ENCODE measurements at regions not wholly inside any gene's neighbourhood (a gene's known extent, or its start where the extent isn't known, plus 50 kb on each side); places are given as distances from the start of the nearest gene placed in this dataset.

GRCh38 chr3:127096256-127097071 lies 96.5 kb upstream of the PRR23E start:
- Histone ChIP-seq H4K20me1 (replicated peaks; ENCODE audit: insufficient read depth) (no peaks in the 10 kb centered on the region), H3K27ac (ENCODE audit: low read depth) (no peak overlapping the region), H3F3A (replicated peaks; ENCODE audit: low read depth) (no peaks in the 10 kb centered on the region), H3K9me2 (ENCODE audit: insufficient read depth) (no peaks in the 10 kb centered on the region), H3K4me1 (ENCODE audit: insufficient read depth) (no peaks in the 10 kb centered on the region), H3K4me2 (no peak overlapping the region), H3K4me3 (no peak overlapping the region), H3K79me2 (replicated peaks; ENCODE audit: insufficient read depth) (no peaks in the 10 kb centered on the region), H3K36me3 (ENCODE audit: insufficient read depth) (no peaks in the 10 kb centered on the region), H3K27me3 (ENCODE audit: insufficient read depth) (no peaks in the 10 kb centered on the region), H2AFZ (no peak overlapping the region)
- Mint-ChIP-seq H3K4me3 (no peak overlapping the region), H3K27ac (no peak overlapping the region), H3K4me1 (no peaks in the 10 kb centered on the region), H3K27me3 (ENCODE audit: insufficient read depth, low read depth, poor library complexity) (peaks cover 15% of the 10 kb centered on the region), H3K36me3 (ENCODE audit: low read depth) (no peaks in the 10 kb centered on the region), H3K9me3 (peaks cover 7% of the 10 kb centered on the region; the same call in 1 of the 3 replicates)
- no peak for ATAC-seq
- TF ChIP-seq JUNB (IDR thresholded peaks at IDR 0.05; ENCODE audit: unreplicated experiment) (no peak), POLR2AphosphoS5 (IDR thresholded peaks at IDR 0.05; ENCODE audit: low read depth) (no peak), ZNF114 (CRISPR knock-in tag; IDR thresholded peaks at IDR 0.05) (no peak), CTCF (conservative IDR thresholded peaks at IDR 0.05; ENCODE audit: low read depth in 2 of 2) (no peak), EZH2phosphoT487 (IDR thresholded peaks at IDR 0.05; ENCODE audit: unreplicated experiment) (no peak), ZNF462 (CRISPR knock-in tag; IDR thresholded peaks at IDR 0.05) (no peak), ETS1 (IDR thresholded peaks at IDR 0.05) (no peak), ZNF331 (CRISPR knock-in tag; IDR thresholded peaks at IDR 0.05; ENCODE audit: low read depth) (no peak), NANOG (IDR thresholded peaks at IDR 0.05; ENCODE audit: borderline replicate concordance) (no peak), REST (IDR thresholded peaks at IDR 0.05; ENCODE audit: unreplicated experiment) (no peak), STAT1 (IDR thresholded peaks at IDR 0.05; ENCODE audit: unreplicated experiment) (no peak), EZH2 (IDR thresholded peaks at IDR 0.05; ENCODE audit: low read depth, unreplicated experiment) (no peak), CREB1 (CRISPR knock-in tag; IDR thresholded peaks at IDR 0.05; ENCODE audit: low read depth) (no peak)
- no peak for DNase-seq (ENCODE audit: low spot score)

All from GM23338 (cell line).